AG09319 (cell line): ENCODE measurements at regions not wholly inside any gene's neighbourhood (a gene's known extent, or its start where the extent isn't known, plus 50 kb on each side); places are given as distances from the start of the nearest gene placed in this dataset.

Experiments
- DNase-seq: peaks from one replicate; pipeline ENCODE4 v3.0.0-alpha.2; 2010; ENCODE audit warnings: low read depth; ENCODE audit errors: extremely low read depth
- CTCF ChIP-seq: IDR thresholded peaks from 2 replicates; pipeline ENCODE4 v1.5.1; 2011; ENCODE audit warnings: low read depth, mild to moderate bottlenecking, inconsistent platforms, low read length, moderate library complexity

- no peak for DNase-seq
- no peak for TF ChIP-seq CTCF
Observed at GRCh38 chr18:67278984-67279383, 237.5 kb downstream of the DSEL start.

GRCh38 chr18:67276638-67277037, 239.9 kb downstream of the DSEL start:
- no peak for TF ChIP-seq CTCF
- no peak for DNase-seq

- TF ChIP-seq CTCF, result no peak
- no peak for DNase-seq
Observed at GRCh38 chr18:67273288-67273687, 243.2 kb downstream of the DSEL start.

- TF ChIP-seq CTCF, result no peak
- DNase-seq, result no peak
Observed at GRCh38 chr18:67269206-67269605, 247.3 kb downstream of the DSEL start.

GRCh38 chr18:67268530-67268929, 248.0 kb downstream of the DSEL start:
- no peak for TF ChIP-seq CTCF
- DNase-seq, result no peak

GRCh38 chr18:67266246-67267237, 250.0 kb downstream of the DSEL start:
- no peak for TF ChIP-seq CTCF
- DNase-seq, result peak; percentile 43

- no peak for TF ChIP-seq CTCF
- peak; percentile 27 for DNase-seq
Observed at GRCh38 chr18:67265464-67266245, 250.9 kb downstream of the DSEL start.
